ENCODE measurements at regions not wholly inside any gene's neighbourhood (a gene's known extent, or its start where the extent isn't known, plus 50 kb on each side); places are given as distances from the start of the nearest gene placed in this dataset.

DNA sequence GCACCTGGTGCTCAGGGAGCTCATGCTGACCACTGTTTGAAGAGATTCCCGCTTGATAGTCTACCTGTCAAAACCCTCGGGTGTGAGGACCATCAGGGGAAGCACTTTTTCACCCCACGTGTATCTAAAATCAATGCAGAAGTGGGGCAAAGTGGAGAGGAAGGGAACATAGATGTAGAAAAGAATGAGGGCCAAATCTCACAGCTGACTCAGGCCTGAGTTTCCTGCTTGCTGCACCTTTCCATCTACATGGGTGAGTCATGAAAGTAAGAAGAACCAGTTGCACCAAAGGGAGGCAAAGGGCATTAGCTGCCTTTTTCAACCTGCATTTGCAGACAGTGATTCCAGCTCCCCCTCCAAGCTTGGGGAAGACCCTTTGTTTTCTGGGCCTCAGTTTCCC lies 100.2 kb upstream of the MYCN start:
- Histone ChIP-seq H3K4me3 (ENCODE audit: low read length) (no peak overlapping the region), H2AFZ (ENCODE audit: low read depth, low read length) (no peak overlapping the region), H3F3A (ENCODE audit: insufficient read depth, low read length, poor library complexity, severe bottlenecking) (no peaks in the 10 kb centered on the region), H3K9ac (ENCODE audit: low read length) (no peak overlapping the region), H3K36me3 (ENCODE audit: insufficient read depth, low read length) (no peaks in the 10 kb centered on the region), H4K20me1 (ENCODE audit: insufficient read depth) (no peaks in the 10 kb centered on the region), H3K27ac (ENCODE audit: low read length) (no peak overlapping the region), H3K9me3 (ENCODE audit: low read length) (no peaks in the 10 kb centered on the region), H3K9me2 (ENCODE audit: insufficient read depth, low read length) (no peaks in the 10 kb centered on the region), H3K79me2 (replicated peaks; ENCODE audit: insufficient read depth, low read length) (no peaks in the 10 kb centered on the region), H3K27me3 (ENCODE audit: insufficient read depth, low read depth, low read length) (no peaks in the 10 kb centered on the region), H3K4me2 (ENCODE audit: low read length) (no peak overlapping the region)
- TF ChIP-seq MXI1 (conservative IDR thresholded peaks at IDR 0.05; ENCODE audit: poor library complexity, severe bottlenecking) (no peak), TAF1 (IDR thresholded peaks at IDR 0.05; ENCODE audit: low read depth) (no peak), SMC3 (conservative IDR thresholded peaks at IDR 0.05; ENCODE audit: poor library complexity) (no peak), RAD21 (conservative IDR thresholded peaks at IDR 0.05) (no peak), POLR2AphosphoS5 (IDR thresholded peaks at IDR 0.05) (no peak), EZH2 (IDR thresholded peaks at IDR 0.05; ENCODE audit: borderline replicate concordance, insufficient read depth, low read length, poor library complexity, severe bottlenecking) (no peak), EP300 (conservative IDR thresholded peaks at IDR 0.05; ENCODE audit: poor library complexity, severe bottlenecking) (no peak)
- TF ChIP-seq, protein P1, sequence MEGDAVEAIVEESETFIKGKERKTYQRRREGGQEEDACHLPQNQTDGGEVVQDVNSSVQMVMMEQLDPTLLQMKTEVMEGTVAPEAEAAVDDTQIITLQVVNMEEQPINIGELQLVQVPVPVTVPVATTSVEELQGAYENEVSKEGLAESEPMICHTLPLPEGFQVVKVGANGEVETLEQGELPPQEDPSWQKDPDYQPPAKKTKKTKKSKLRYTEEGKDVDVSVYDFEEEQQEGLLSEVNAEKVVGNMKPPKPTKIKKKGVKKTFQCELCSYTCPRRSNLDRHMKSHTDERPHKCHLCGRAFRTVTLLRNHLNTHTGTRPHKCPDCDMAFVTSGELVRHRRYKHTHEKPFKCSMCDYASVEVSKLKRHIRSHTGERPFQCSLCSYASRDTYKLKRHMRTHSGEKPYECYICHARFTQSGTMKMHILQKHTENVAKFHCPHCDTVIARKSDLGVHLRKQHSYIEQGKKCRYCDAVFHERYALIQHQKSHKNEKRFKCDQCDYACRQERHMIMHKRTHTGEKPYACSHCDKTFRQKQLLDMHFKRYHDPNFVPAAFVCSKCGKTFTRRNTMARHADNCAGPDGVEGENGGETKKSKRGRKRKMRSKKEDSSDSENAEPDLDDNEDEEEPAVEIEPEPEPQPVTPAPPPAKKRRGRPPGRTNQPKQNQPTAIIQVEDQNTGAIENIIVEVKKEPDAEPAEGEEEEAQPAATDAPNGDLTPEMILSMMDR (IDR thresholded peaks at IDR 0.05; ENCODE audit: poor library complexity, severe bottlenecking): no peak
- TF ChIP-seq, protein P2, sequence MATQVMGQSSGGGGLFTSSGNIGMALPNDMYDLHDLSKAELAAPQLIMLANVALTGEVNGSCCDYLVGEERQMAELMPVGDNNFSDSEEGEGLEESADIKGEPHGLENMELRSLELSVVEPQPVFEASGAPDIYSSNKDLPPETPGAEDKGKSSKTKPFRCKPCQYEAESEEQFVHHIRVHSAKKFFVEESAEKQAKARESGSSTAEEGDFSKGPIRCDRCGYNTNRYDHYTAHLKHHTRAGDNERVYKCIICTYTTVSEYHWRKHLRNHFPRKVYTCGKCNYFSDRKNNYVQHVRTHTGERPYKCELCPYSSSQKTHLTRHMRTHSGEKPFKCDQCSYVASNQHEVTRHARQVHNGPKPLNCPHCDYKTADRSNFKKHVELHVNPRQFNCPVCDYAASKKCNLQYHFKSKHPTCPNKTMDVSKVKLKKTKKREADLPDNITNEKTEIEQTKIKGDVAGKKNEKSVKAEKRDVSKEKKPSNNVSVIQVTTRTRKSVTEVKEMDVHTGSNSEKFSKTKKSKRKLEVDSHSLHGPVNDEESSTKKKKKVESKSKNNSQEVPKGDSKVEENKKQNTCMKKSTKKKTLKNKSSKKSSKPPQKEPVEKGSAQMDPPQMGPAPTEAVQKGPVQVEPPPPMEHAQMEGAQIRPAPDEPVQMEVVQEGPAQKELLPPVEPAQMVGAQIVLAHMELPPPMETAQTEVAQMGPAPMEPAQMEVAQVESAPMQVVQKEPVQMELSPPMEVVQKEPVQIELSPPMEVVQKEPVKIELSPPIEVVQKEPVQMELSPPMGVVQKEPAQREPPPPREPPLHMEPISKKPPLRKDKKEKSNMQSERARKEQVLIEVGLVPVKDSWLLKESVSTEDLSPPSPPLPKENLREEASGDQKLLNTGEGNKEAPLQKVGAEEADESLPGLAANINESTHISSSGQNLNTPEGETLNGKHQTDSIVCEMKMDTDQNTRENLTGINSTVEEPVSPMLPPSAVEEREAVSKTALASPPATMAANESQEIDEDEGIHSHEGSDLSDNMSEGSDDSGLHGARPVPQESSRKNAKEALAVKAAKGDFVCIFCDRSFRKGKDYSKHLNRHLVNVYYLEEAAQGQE (IDR thresholded peaks at IDR 0.05; ENCODE audit: borderline replicate concordance): no peak

GRCh38 chr2:15840969-15841368 lies 99.4 kb upstream of the MYCN start:
- Histone ChIP-seq H3K9me3 (ENCODE audit: low read length) (no peaks in the 10 kb centered on the region), H4K20me1 (ENCODE audit: insufficient read depth) (no peaks in the 10 kb centered on the region), H3F3A (ENCODE audit: insufficient read depth, low read length, poor library complexity, severe bottlenecking) (no peaks in the 10 kb centered on the region), H3K4me2 (ENCODE audit: low read length) (no peak overlapping the region), H3K9me2 (ENCODE audit: insufficient read depth, low read length) (no peaks in the 10 kb centered on the region), H3K79me2 (replicated peaks; ENCODE audit: insufficient read depth, low read length) (no peaks in the 10 kb centered on the region), H3K27ac (ENCODE audit: low read length) (no peak overlapping the region), H3K4me3 (ENCODE audit: low read length) (no peak overlapping the region), H2AFZ (ENCODE audit: low read depth, low read length) (no peak overlapping the region), H3K36me3 (ENCODE audit: insufficient read depth, low read length) (no peaks in the 10 kb centered on the region), H3K9ac (ENCODE audit: low read length) (no peak overlapping the region), H3K27me3 (ENCODE audit: insufficient read depth, low read depth, low read length) (no peaks in the 10 kb centered on the region)
- TF ChIP-seq TAF1 (IDR thresholded peaks at IDR 0.05; ENCODE audit: low read depth): no peak
- TF ChIP-seq EZH2 (IDR thresholded peaks at IDR 0.05; ENCODE audit: borderline replicate concordance, insufficient read depth, low read length, poor library complexity, severe bottlenecking): no peak
- TF ChIP-seq, protein P2 (IDR thresholded peaks at IDR 0.05; ENCODE audit: borderline replicate concordance): no peak
